Heart left ventricle (tissue), 16 donors: ENCODE measurements at regions not wholly inside any gene's neighbourhood (a gene's known extent, or its start where the extent isn't known, plus 50 kb on each side); places are given as distances from the start of the nearest gene placed in this dataset.

Source experiments
- ATAC-seq, 4 donors: fragments of 200-7000 bp; cut with Tn5 transposase; one replicate each; pipeline ENCODE4 v1.9.1; 2020 to 2022; ENCODE audit warnings: moderate library complexity in 4 of 4, mild to moderate bottlenecking in 3 of 4, moderate number of reproducible peaks in 1 of 4
- DNase-seq, 5 donors: peaks; one replicate each; pipeline ENCODE4 v3.0.0-alpha.2; 2020
- H3K27ac ChIP-seq, 12 donors: fragments of 200-600 bp; sonication (generic) in 4 of 12; one replicate each; pipeline versions ENCODE4 v1.5.0 to v1.8.0; 2016 to 2022; ENCODE audit warnings: mild to moderate bottlenecking in 2 of 12
- H3K27me3 ChIP-seq, 9 donors: fragments of 200-600 bp; sonication (generic) in 2 of 9; one replicate each; pipeline versions ENCODE4 v1.5.1 to v1.8.0; 2016 to 2022; ENCODE audit warnings: mild to moderate bottlenecking in 3 of 9
- H3K36me3 ChIP-seq, 9 donors: fragments of 200-600 bp; sonication (generic) in 2 of 9; one replicate each; pipeline versions ENCODE4 v1.5.0 to v1.8.0; 2018 to 2022; ENCODE audit warnings: mild to moderate bottlenecking in 2 of 9
- H3K4me1 ChIP-seq, 12 donors: fragments of 200-600 bp; sonication (generic) in 4 of 12; one replicate each; pipeline versions ENCODE4 v1.5.0 to v1.8.0; 2016 to 2022; ENCODE audit warnings: mild to moderate bottlenecking in 3 of 12
- H3K4me3 ChIP-seq, 12 donors: fragments of 200-600 bp; sonication (generic) in 4 of 12; one replicate each; pipeline versions ENCODE4 v1.5.0 to v1.8.0; 2017 to 2022; ENCODE audit warnings: mild to moderate bottlenecking in 9 of 12, moderate library complexity in 4 of 12
- H3K9me3 ChIP-seq, 12 donors: fragments of 200-600 bp; sonication (generic) in 4 of 12; one replicate each; pipeline versions ENCODE4 v1.5.0 to v1.8.0; 2016 to 2022; ENCODE audit warnings: mild to moderate bottlenecking in 1 of 12
- POLR2A ChIP-seq, 2 donors: fragments of 450-650 bp; IDR thresholded peaks; one replicate each; pipeline ENCODE4 v1.6.1; 2017; ENCODE audit warnings: antibody characterized with exemption in 2 of 2, mild to moderate bottlenecking in 2 of 2, moderate library complexity in 2 of 2
- WGBS, 4 donors: extraction: QIAGEN DNeasy Blood & Tissue Kit in 2 of 4; methylation state at CpG; one replicate each; pipeline versions ENCODE4 v1.1.5 to v1.1.7; 2013 to 2018; 5-methylcytosine and 5-hydroxymethylcytosine counted together
- intact Hi-C, 10 donors: fragments of 100-400 bp; cut with DNase I; formaldehyde crosslinking; loops; one replicate each; pipeline versions ENCODE4 v1.11.1 to v1.14.2; 2022
- TF ChIP-seq, protein P1 (sequence below), 12 donors: fragments of 200-600 bp; sonication (generic) in 4 of 12; IDR thresholded peaks; one replicate each; pipeline versions ENCODE4 v1.5.0 to v1.8.0; 2018 to 2022; ENCODE audit warnings: antibody characterized with exemption in 12 of 12, mild to moderate bottlenecking in 5 of 12
- donor health status: ischemic (EF 13 %, LVEDD 7.1; RV severe dilation, severe dysfunction).
- donor health status: healthy with polysubstance abuse.
- donor health status: DM: no; HTN: yes; CAD: no.
- donor health status: DM: no; HTN: no; CAD: no.
- donor health status: ischemic (EF 25% LVEDD 6.9; RV normal size, moderate dysfunction).
- donor health status: ischemic (EF 25% LVEDD 5.7; RV mildly dilated, moderate dysfunction).
- donor health status: healthy.
- donor health status: DM: yes; HTN: yes; CAD: no.
- donor health status: ischemic (EF 35%, LVEDD 5.7; RV mildly dilated, moderate dysfunction).
- donor health status: nonischemic (EF 11% LVEDD 7.7; RV severe dilation, severe dysfunction).
- donor health status: DM: yes; HTN: yes; CAD: no.
- donor health status: PGD.
- donor health status: ischemic (EF 29% LVEDD 5.4; RV normal size, mild dysfunction).
- donor health status: nonischemic (EF 23%, LVEDD 6.1; RV moderate dilation, normal function).

DNA sequence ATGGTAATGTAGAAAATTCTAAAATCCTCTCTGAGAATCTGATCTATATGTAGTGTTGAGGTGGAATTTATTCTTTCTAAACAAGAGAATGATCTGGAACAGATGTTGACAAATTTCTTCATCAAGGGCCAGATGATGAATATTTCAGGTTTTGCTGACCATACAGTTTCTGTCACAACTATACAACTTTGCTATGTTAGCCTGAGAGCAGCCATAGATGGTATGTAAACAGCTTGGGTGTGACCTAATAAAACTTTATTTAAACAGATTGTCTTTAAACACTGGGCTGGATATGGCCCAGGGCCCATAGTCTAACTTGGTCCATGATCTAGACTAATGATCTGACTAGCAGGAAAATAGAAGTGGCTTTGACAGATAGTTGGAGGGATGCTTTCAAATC lies 213.6 kb upstream of the CELF2 start:
- H3K36me3 ChIP-seq, result no peaks in the 10 kb centered on the region
- ATAC-seq (no peak), DNase-seq (no peak)
- peak overlapping the region in 10 of 12 donors; percentile 41 to 82 (median 68) for H3K27ac ChIP-seq
- peaks cover 0 to 45% (median 21%) of the 10 kb centered on the region in 12 donors for H3K4me1 ChIP-seq
- peaks cover 0 to 13% (median 0%) of the 10 kb centered on the region in 12 donors for H3K9me3 ChIP-seq
- intact Hi-C loops, result loop anchor here in 3 of 10 donors (5.0 to 10.0 kb wide), 3 partner anchors 211 to 223 kb away; partner anchors contain the start of gene CELF2 (in 2 of the 3)
- H3K4me3 ChIP-seq, result no peak overlapping the region
- no peak for TF ChIP-seq POLR2A (IDR thresholded peaks at IDR 0.05)
- TF ChIP-seq, protein P1, sequence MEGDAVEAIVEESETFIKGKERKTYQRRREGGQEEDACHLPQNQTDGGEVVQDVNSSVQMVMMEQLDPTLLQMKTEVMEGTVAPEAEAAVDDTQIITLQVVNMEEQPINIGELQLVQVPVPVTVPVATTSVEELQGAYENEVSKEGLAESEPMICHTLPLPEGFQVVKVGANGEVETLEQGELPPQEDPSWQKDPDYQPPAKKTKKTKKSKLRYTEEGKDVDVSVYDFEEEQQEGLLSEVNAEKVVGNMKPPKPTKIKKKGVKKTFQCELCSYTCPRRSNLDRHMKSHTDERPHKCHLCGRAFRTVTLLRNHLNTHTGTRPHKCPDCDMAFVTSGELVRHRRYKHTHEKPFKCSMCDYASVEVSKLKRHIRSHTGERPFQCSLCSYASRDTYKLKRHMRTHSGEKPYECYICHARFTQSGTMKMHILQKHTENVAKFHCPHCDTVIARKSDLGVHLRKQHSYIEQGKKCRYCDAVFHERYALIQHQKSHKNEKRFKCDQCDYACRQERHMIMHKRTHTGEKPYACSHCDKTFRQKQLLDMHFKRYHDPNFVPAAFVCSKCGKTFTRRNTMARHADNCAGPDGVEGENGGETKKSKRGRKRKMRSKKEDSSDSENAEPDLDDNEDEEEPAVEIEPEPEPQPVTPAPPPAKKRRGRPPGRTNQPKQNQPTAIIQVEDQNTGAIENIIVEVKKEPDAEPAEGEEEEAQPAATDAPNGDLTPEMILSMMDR (IDR thresholded peaks at IDR 0.05), result no peak
- no peaks in the 10 kb centered on the region for H3K27me3 ChIP-seq

DNA sequence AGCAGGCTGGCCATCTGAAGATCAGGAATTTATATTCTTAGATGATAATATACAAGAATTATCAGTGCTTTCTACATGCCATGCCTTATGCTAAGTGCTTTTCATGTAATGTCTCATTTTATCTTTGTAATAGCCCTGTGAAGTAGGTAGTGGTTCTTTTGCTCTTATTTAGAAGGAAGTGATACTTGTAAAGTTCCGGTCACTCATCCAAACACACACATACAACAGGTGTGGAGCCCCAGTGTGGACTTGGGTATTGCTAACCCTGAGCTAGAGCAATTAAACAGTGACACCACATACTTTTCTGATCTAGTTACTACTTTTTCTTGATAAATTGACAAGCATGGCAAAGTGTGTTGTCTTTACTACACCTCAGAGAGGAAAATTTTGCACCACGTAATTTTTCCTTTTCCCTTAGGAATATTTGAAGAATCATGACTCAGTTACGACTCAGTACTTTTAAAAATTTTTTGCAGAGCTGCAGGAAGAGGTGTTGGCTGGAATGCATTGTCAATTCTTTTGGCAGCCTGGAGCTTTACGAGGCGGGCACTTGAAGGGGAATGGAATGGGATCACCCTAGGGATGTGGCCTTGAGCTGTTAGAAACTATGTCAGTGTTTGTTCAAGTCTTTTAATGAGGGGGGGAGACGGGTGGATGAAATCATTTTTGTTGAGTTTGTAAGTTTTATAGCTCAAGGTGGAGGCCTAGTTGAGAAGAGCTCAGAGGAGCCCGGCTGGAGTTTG lies 212.5 kb upstream of the CELF2 start:
- peaks cover 0 to 43% (median 18%) of the 10 kb centered on the region in 12 donors for H3K4me1 ChIP-seq

DNA sequence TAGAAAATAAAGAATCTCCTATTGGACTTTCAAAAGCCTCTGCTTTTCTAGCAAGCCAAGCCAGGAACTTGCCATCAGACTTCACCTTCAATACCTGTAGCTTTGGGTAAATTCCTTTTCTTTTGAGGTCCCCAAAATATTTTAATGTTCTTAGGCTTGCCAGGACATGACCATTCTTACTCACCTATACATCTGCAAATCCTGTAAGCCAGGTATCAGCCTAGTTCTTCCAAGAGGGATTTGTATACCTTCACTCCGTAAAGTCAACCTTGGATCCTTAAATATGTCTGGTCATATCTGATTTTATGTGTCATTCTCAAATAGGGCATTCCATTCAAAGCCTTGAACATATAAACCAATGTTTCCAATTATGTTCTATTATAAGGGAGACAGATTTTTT lies 210.6 kb upstream of the CELF2 start:
- H3K9me3 ChIP-seq, result peaks cover 0 to 3% (median 0%) of the 10 kb centered on the region in 12 donors
- peaks cover 0 to 34% (median 18%) of the 10 kb centered on the region in 12 donors for H3K4me1 ChIP-seq
- 96 to 100% (median 99%) methylated on average over 1 of the region's 1 CpG for WGBS, 4 donors
- intact Hi-C loops, result loop anchor here in 1 of 10 donors (10.0 kb wide), 1 partner anchor 208 kb away; the partner anchor contains the start of gene CELF2
- DNase-seq, result no peak
- H3K27ac ChIP-seq, result no peak overlapping the region
- no peaks in the 10 kb centered on the region for H3K27me3 ChIP-seq
- no peak for TF ChIP-seq POLR2A (IDR thresholded peaks at IDR 0.05)
- TF ChIP-seq, protein P1 (IDR thresholded peaks at IDR 0.05), result no peak
- ATAC-seq, result no peak
- H3K4me3 ChIP-seq, result no peak overlapping the region
- no peaks in the 10 kb centered on the region for H3K36me3 ChIP-seq

More for the DNA sequence above, 212.5 kb upstream of the CELF2 start:
- no peaks in the 10 kb centered on the region for H3K27me3 ChIP-seq
- peak overlapping the region in 7 of 12 donors; percentile 16 to 70 (median 41) for H3K27ac ChIP-seq
- 48 to 63% (median 56%) methylated on average over 7 of the region's 7 CpGs for WGBS, 4 donors
- H3K36me3 ChIP-seq, result no peaks in the 10 kb centered on the region
- H3K4me3 ChIP-seq, result no peak overlapping the region
- DNase-seq (peak in 1 of 5 donors; percentile 46), ATAC-seq (peak in 3 of 4 donors; percentile 52 to 63 (median 63))
- H3K9me3 ChIP-seq, result peaks cover 0 to 13% (median 0%) of the 10 kb centered on the region in 12 donors
- TF ChIP-seq, protein P1 (IDR thresholded peaks at IDR 0.05), result no peak
- no peak for TF ChIP-seq POLR2A (IDR thresholded peaks at IDR 0.05)
- intact Hi-C loops, result loop anchor here in 3 of 10 donors (5.0 to 10.0 kb wide), 3 partner anchors 210 to 222 kb away; partner anchors contain the start of gene CELF2 (in 2 of the 3)

DNA sequence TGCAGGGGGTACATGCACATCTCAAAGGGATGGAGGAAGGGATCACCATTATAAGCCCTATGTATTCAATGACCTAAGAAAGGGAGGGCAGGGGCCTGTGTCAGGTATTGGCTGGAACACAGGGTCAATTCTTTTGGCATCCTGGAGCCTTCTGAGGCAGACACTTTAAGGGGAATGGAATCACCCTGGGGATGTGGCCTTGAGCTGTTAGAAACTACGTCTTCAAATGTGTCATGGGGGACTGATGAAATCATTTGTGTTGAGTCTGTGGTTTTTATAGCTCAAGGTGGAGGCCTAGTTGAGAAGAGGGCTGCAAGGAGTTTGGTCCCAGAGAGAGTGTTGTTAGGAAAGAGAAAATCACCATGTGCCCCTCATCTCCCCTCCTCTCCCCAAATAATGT lies 206.1 kb upstream of the CELF2 start:
- Histone ChIP-seq H3K4me1 (peaks cover 0 to 17% (median 0%) of the 10 kb centered on the region in 12 donors), H3K36me3 (no peaks in the 10 kb centered on the region), H3K4me3 (no peak overlapping the region), H3K27ac (no peak overlapping the region), H3K9me3 (no peaks in the 10 kb centered on the region), H3K27me3 (no peaks in the 10 kb centered on the region)
- intact Hi-C loops, result loop anchor here in 2 of 10 donors (10.0 kb wide), 2 partner anchors 203 to 353 kb away; partner anchors contain the start of gene CELF2 (in 1 of the 2)
- WGBS, 4 donors, result 67 to 90% (median 82%) methylated on average over 1 of the region's 1 CpG
- no peak for DNase-seq
- no peak for TF ChIP-seq POLR2A (IDR thresholded peaks at IDR 0.05)
- TF ChIP-seq, protein P1 (IDR thresholded peaks at IDR 0.05), result no peak
- ATAC-seq, result no peak
